SK-N-SH (cell line): ENCODE measurements at regions not wholly inside any gene's neighbourhood (a gene's known extent, or its start where the extent isn't known, plus 50 kb on each side); places are given as distances from the start of the nearest gene placed in this dataset.
A peak's percentile ranks its signal among the peaks of the same experiment; 100 is the strongest.

Experiments used
- CTCF ChIA-PET: fragments of 300-600, 350-600 bp; formaldehyde crosslinking; extraction: SDS; loops from one replicate; lab custom pipeline; 2021; lab: Yijun Ruan, JAX
- POLR2A ChIA-PET: fragments of 350-600 bp; sonication (Branson Sonifier 250); formaldehyde crosslinking; extraction: SDS; loops from one replicate; lab custom pipeline; 2020; ENCODE audit warnings: antibody characterized with exemption, inconsistent platforms; lab: Yijun Ruan, JAX
- DNase-seq: peaks from one replicate; pipeline ENCODE4 v3.0.0; 2012
- H2AFZ ChIP-seq: fragments of 200-600 bp; sonication (generic); 2 replicates; pipeline ENCODE4 v1.8.1; 2016; ENCODE audit warnings: antibody characterized with exemption, mild to moderate bottlenecking, low read depth
- H3F3A ChIP-seq: fragments of 200-600 bp; sonication (generic); replicated peaks from 2 replicates; pipeline ENCODE3; 2016; ENCODE audit warnings: antibody characterized with exemption, mild to moderate bottlenecking; ENCODE audit not compliant: insufficient read depth
- H3K27ac ChIP-seq, 2 experiments: fragments of 200-500 bp in 1 of 2; fragments of 200-600 bp in 1 of 2; sonication (Bioruptor generic) in 1 of 2; sonication (generic), shearing (Covaris generic) in 1 of 2; 2 replicates each; pipeline versions ENCODE4 v1.5.1 to v1.6.1; 2014 to 2016; ENCODE audit warnings: low read depth in 2 of 2, inconsistent platforms in 1 of 2, low read length in 1 of 2, mild to moderate bottlenecking in 1 of 2, mixed read lengths in 1 of 2
- H3K27me3 ChIP-seq: fragments of 200-600 bp; sonication (generic), shearing (Covaris generic); 2 replicates; pipeline ENCODE4 v1.6.1; 2016; ENCODE audit warnings: mixed run types; ENCODE audit not compliant: insufficient read depth
- H3K36me3 ChIP-seq, 2 experiments: fragments of 200-500 bp in 1 of 2; fragments of 200-600 bp in 1 of 2; sonication (Bioruptor generic) in 1 of 2; sonication (generic) in 1 of 2; replicated peaks in 1 of 2; 2 replicates each; pipeline versions ENCODE3 to v1.5.1; 2014 to 2016; ENCODE audit warnings: low read length in 1 of 2, mild to moderate bottlenecking in 1 of 2; ENCODE audit not compliant: insufficient read depth in 2 of 2, control insufficient read depth in 1 of 2
- H3K4me1 ChIP-seq, 2 experiments: fragments of 200-500 bp in 1 of 2; fragments of 200-600 bp in 1 of 2; sonication (Bioruptor generic) in 1 of 2; sonication (generic), shearing (Covaris generic) in 1 of 2; 2 replicates each; pipeline versions ENCODE4 v1.5.1 to v1.6.1; 2014 to 2016; ENCODE audit warnings: low read depth in 1 of 2, low read length in 1 of 2, mixed run types in 1 of 2; ENCODE audit not compliant: insufficient read depth in 2 of 2, control insufficient read depth in 1 of 2
- H3K4me2 ChIP-seq: fragments of 200-600 bp; sonication (generic), shearing (Covaris generic); 2 replicates; pipeline ENCODE4 v1.6.1; 2017; ENCODE audit warnings: mixed run types
- H3K4me3 ChIP-seq, 2 experiments: fragments of 200-500 bp in 1 of 2; fragments of 200-600 bp in 1 of 2; sonication (Bioruptor generic) in 1 of 2; sonication (generic), shearing (Covaris generic) in 1 of 2; 2 replicates each; pipeline versions ENCODE4 v1.5.1 to v1.8.1; 2014 to 2016; ENCODE audit warnings: low read depth in 2 of 2, inconsistent platforms in 1 of 2, low read length in 1 of 2, mild to moderate bottlenecking in 1 of 2, mixed read lengths in 1 of 2, moderate library complexity in 1 of 2
- H3K79me2 ChIP-seq: fragments of 200-600 bp; sonication (generic); 2 replicates; pipeline ENCODE4 v1.8.1; 2017; ENCODE audit warnings: mild to moderate bottlenecking; ENCODE audit not compliant: insufficient read depth
- H3K9ac ChIP-seq: fragments of 200-600 bp; sonication (generic); 2 replicates; pipeline ENCODE4 v1.6.1; 2017; ENCODE audit warnings: mixed run types
- H3K9me2 ChIP-seq: fragments of 200-600 bp; sonication (generic); 2 replicates; pipeline ENCODE4 v1.6.1; 2017; ENCODE audit warnings: mixed run types
- H3K9me3 ChIP-seq: fragments of 200-600 bp; sonication (generic); 2 replicates; pipeline ENCODE4 v1.6.1; 2017; ENCODE audit warnings: mixed run types, mild to moderate bottlenecking, moderate library complexity
- H4K20me1 ChIP-seq: fragments of 200-600 bp; sonication (generic); 2 replicates; pipeline ENCODE4 v1.6.1; 2017; ENCODE audit warnings: mild to moderate bottlenecking, mixed run types; ENCODE audit not compliant: insufficient read depth
- CHD2 ChIP-seq: fragments of 150-350 bp; IDR thresholded peaks from 2 replicates; pipeline ENCODE4 v1.6.1; 2018; ENCODE audit warnings: low read length; ENCODE audit not compliant: partially characterized antibody
- EZH2phosphoT487 ChIP-seq: fragments of 200-600 bp; sonication (generic); IDR thresholded peaks from 2 replicates; pipeline ENCODE4 v1.6.1; 2017; ENCODE audit warnings: low read depth, mixed run types, mild to moderate bottlenecking, antibody characterized with exemption, moderate library complexity, borderline replicate concordance
- FOSL2 ChIP-seq: IDR thresholded peaks from 2 replicates; pipeline ENCODE4 v1.4.0; 2012; ENCODE audit warnings: low read depth, mild to moderate bottlenecking, moderate library complexity, borderline replicate concordance
- FOXJ3 ChIP-seq: sonication (generic); formaldehyde crosslinking; IDR thresholded peaks from 2 replicates; pipeline ENCODE4 v1.5.1; 2020; ENCODE audit warnings: mild to moderate bottlenecking, missing genetic modification reagents
- FOXM1 ChIP-seq: IDR thresholded peaks from 2 replicates; pipeline ENCODE4 v1.4.0; 2012; ENCODE audit warnings: low read depth, mild to moderate bottlenecking
- GABPA ChIP-seq: IDR thresholded peaks from 2 replicates; pipeline ENCODE4 v1.4.0; 2012; ENCODE audit warnings: low read depth, mild to moderate bottlenecking
- GATA2 ChIP-seq: sonication (generic); formaldehyde crosslinking; IDR thresholded peaks from 2 replicates; pipeline ENCODE4 v1.5.0; 2020; ENCODE audit warnings: mild to moderate bottlenecking, missing genetic modification reagents
- IRF3 ChIP-seq: fragments of 150-350 bp; IDR thresholded peaks from 2 replicates; pipeline ENCODE4 v1.6.1; 2016; ENCODE audit warnings: mild to moderate bottlenecking, low read depth, low read length
- JUND ChIP-seq: IDR thresholded peaks from 2 replicates; pipeline ENCODE4 v1.4.0; 2012
- MXI1 ChIP-seq: IDR thresholded peaks from 2 replicates; pipeline ENCODE4 v1.6.1; 2012; ENCODE audit warnings: mild to moderate bottlenecking, low read depth, low read length, improper control_type of control experiment
- NFIC ChIP-seq: IDR thresholded peaks from 2 replicates; pipeline ENCODE4 v1.4.0; 2012; ENCODE audit warnings: borderline replicate concordance
- NRF1 ChIP-seq: IDR thresholded peaks from 2 replicates; pipeline ENCODE4 v1.6.1; 2012; ENCODE audit warnings: low read depth, mild to moderate bottlenecking, low read length
- PBX3 ChIP-seq: IDR thresholded peaks from 2 replicates; pipeline ENCODE4; 2012
- RAD21 ChIP-seq: IDR thresholded peaks from 2 replicates; pipeline ENCODE4 v1.6.1; 2012; ENCODE audit warnings: mild to moderate bottlenecking, low read length
- RCOR1 ChIP-seq: fragments of 150-350 bp; IDR thresholded peaks from 2 replicates; pipeline ENCODE4 v1.6.1; 2017; ENCODE audit warnings: antibody characterized with exemption, low read length
- RFX5 ChIP-seq: IDR thresholded peaks from 2 replicates; pipeline ENCODE4 v1.6.1; 2012; ENCODE audit warnings: mild to moderate bottlenecking, improper control_type of control experiment, low read length
- SIN3A ChIP-seq: IDR thresholded peaks from 2 replicates; pipeline ENCODE4 v1.6.1; 2012; ENCODE audit warnings: low read depth, mild to moderate bottlenecking, low read length, moderate library complexity, borderline replicate concordance
- SMC3 ChIP-seq: IDR thresholded peaks from 2 replicates; pipeline ENCODE4 v1.6.1; 2012; ENCODE audit warnings: low read depth, low read length, improper control_type of control experiment
- TAF1 ChIP-seq: IDR thresholded peaks from 2 replicates; pipeline ENCODE4 v1.6.1; 2012; ENCODE audit warnings: low read depth, mild to moderate bottlenecking, low read length, moderate library complexity, borderline replicate concordance
- TCF12 ChIP-seq: IDR thresholded peaks from 2 replicates; pipeline ENCODE4 v1.4.0; 2012
- TEAD4 ChIP-seq: IDR thresholded peaks from 2 replicates; pipeline ENCODE4 v1.4.0; 2012; ENCODE audit warnings: mild to moderate bottlenecking, borderline replicate concordance; ENCODE audit not compliant: insufficient read depth
- YY1 ChIP-seq: IDR thresholded peaks from 2 replicates; pipeline ENCODE4 v1.4.0; 2012; ENCODE audit warnings: low read depth, mild to moderate bottlenecking
- ZBTB33 ChIP-seq: IDR thresholded peaks from 2 replicates; pipeline ENCODE4 v1.4.0; 2012; ENCODE audit warnings: low read depth, borderline replicate concordance
- WGBS: methylation state at CpG from one replicate; pipeline ENCODE4 v1.1.6; 2017; ENCODE audit warnings: low lambda C conversion rate; 5-methylcytosine and 5-hydroxymethylcytosine counted together

- no peaks in the 10 kb centered on the region for H3K9me3 ChIP-seq
- no peaks in the 10 kb centered on the region for H3K79me2 ChIP-seq
- 81% methylated on average over 2 of the region's 2 CpGs for WGBS
- H3K4me3 ChIP-seq, result no peak overlapping the region
- H3K27ac ChIP-seq, result no peak overlapping the region
- H3K27me3 ChIP-seq, result peaks cover 8% of the 10 kb centered on the region; the same call in 1 of the 2 replicates
- H3K36me3 ChIP-seq, result no peaks in the 10 kb centered on the region
- POLR2A ChIA-PET, result no interaction called here
- no peak overlapping the region for H2AFZ ChIP-seq
- no peaks in the 10 kb centered on the region for H4K20me1 ChIP-seq
- no peak overlapping the region for H3K9ac ChIP-seq
- no peaks in the 10 kb centered on the region for H3F3A ChIP-seq
- no peak for DNase-seq
- H3K4me2 ChIP-seq, result no peak overlapping the region
- no peaks in the 10 kb centered on the region for H3K9me2 ChIP-seq
- TF ChIP-seq MXI1 (no peak), GATA2 (CRISPR knock-in tag) (no peak), RCOR1 (no peak), TEAD4 (no peak), NRF1 (no peak), CHD2 (no peak), PBX3 (no peak), RAD21 (no peak), RFX5 (no peak), NFIC (no peak), ZBTB33 (no peak)
- peaks cover 0 to 5% of the 10 kb centered on the region in 2 experiments; a peak in 1 of 4 replicates for H3K4me1 ChIP-seq
- CTCF ChIA-PET, result interaction anchor here (5.0 kb wide), 1 partner anchor 296 kb away, joined by 47 read pairs; no protein-coding TSS in a partner anchor
These were observed 141.9 kb downstream of the SUCLG1 start for GRCh38 chr2:84317135-84317534.

- Histone ChIP-seq H3K9me2 (no peaks in the 10 kb centered on the region), H3K9me3 (no peaks in the 10 kb centered on the region), H3K27me3 (peaks cover 8% of the 10 kb centered on the region; the same call in 1 of the 2 replicates), H3K27ac (no peak overlapping the region), H3K9ac (no peak overlapping the region), H3K4me1 (peaks cover 0 to 5% of the 10 kb centered on the region in 2 experiments; a peak in 1 of 4 replicates), H2AFZ (no peak overlapping the region), H3K79me2 (no peaks in the 10 kb centered on the region), H4K20me1 (no peaks in the 10 kb centered on the region), H3K36me3 (no peaks in the 10 kb centered on the region), H3F3A (no peaks in the 10 kb centered on the region), H3K4me3 (no peak overlapping the region), H3K4me2 (no peak overlapping the region)
- DNase-seq, result peak; percentile 62
- 17% methylated on average over 11 of the region's 11 CpGs for WGBS
- CTCF ChIA-PET, result interaction anchor here (0.6 to 5.0 kb wide), 48 partner anchors 10 to 631 kb away, joined by 3 to 47 read pairs (median 4); no protein-coding TSS in a partner anchor
- POLR2A ChIA-PET, result no interaction called here
- TF ChIP-seq JUND (no peak), FOXM1 (no peak), GABPA (no peak), EZH2phosphoT487 (no peak), TAF1 (no peak), FOSL2 (no peak), IRF3 (no peak), YY1 (no peak), SIN3A (no peak), SMC3 (peak; percentile 73; the same call in 1 of the 2 replicates), MXI1 (no peak), RAD21 (peak; percentile 88), ZBTB33 (no peak), FOXJ3 (no peak), RFX5 (no peak), TCF12 (no peak), NRF1 (no peak)
These were observed 144.2 kb downstream of the SUCLG1 start for GRCh38 chr2:84314901-84315330.
